ENCODE measurements at regions not wholly inside any gene's neighbourhood (a gene's known extent, or its start where the extent isn't known, plus 50 kb on each side); places are given as distances from the start of the nearest gene placed in this dataset.

DNA sequence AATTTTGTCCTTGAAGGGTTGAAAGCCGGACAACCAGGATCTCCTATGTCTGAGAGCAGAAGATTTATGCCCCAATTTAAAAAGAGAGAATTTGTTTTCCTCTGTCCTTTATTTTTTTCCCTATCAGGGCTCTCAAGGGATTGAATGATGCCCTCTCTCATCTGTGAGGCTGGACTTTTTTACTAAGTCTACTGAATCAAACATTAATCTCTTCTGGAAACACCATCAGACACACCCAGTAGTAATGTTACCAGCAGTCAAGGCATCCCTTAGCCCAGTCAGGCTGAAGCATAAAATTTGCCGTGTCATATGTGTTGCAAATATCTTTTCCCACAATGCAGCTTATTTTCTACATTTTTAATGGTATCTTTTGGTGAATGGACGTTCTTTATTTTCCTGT, 1497.9 kb downstream of the MAT2B start:
- Histone ChIP-seq H3K27ac (ENCODE audit: extremely low read length, insufficient read depth, low read length) (no peak overlapping the region), H3K9ac (ENCODE audit: insufficient read depth, low read depth, low read length) (no peak overlapping the region), H3K36me3 (replicated peaks in 1 of 2; ENCODE audit: control insufficient read depth in 1 of 2, insufficient read depth in 2 of 2, low read length in 2 of 2) (no peaks in the 10 kb centered on the region), H3K4me3 (replicated peaks in 1 of 3; ENCODE audit: insufficient read depth in 1 of 3, low read depth in 2 of 3, low read length in 3 of 3) (no peak overlapping the region), H4K20me1 (ENCODE audit: insufficient read depth, low read length) (no peaks in the 10 kb centered on the region), H3K4me1 (ENCODE audit: insufficient read depth, low read length) (no peaks in the 10 kb centered on the region), H3K9me3 (ENCODE audit: low read length) (peaks cover 65% of the 10 kb centered on the region), H3K4me2 (ENCODE audit: low read depth, low read length) (no peak overlapping the region), H3K79me2 (ENCODE audit: insufficient read depth, low read length) (no peaks in the 10 kb centered on the region), H3K27me3 (ENCODE audit: control insufficient read depth in 1 of 2, insufficient read depth in 2 of 2, low read length in 2 of 2) (no peaks in the 10 kb centered on the region; a peak in 1 of 5 replicates), H2AFZ (ENCODE audit: low read length) (no peak overlapping the region)
- ChIA-PET POLR2A (no interaction called here), CTCF (ENCODE audit: low intra/inter-chr PET ratio, low total read pairs) (no interaction called here)
- BruUV-seq (replicated peaks): no TSS peak
- intact Hi-C loops (cut with micrococcal nuclease; ENCODE audit: unreplicated experiment) (no loop called here), in situ Hi-C loops (cut with HindIII; ENCODE audit: extremely low pct_ligation_motif_present, low pct_unique_long_range_greater_than_20kb) (no loop called here)
- no peak for DNase-seq (ENCODE audit: low spot score)
- 1% methylated on average over 3 of the region's 3 CpGs for WGBS (ENCODE audit: low lambda C conversion rate)
- TF ChIP-seq GTF2F1 (IDR thresholded peaks at IDR 0.05; ENCODE audit: low read length): no peak
- TF ChIP-seq ZFP36L2 (CRISPR knock-in tag; IDR thresholded peaks at IDR 0.05): no peak
- no peak for TF ChIP-seq KDM1A (CRISPR knock-in tag; IDR thresholded peaks at IDR 0.05)
- no peak for TF ChIP-seq ARNTL (CRISPR knock-in tag; IDR thresholded peaks at IDR 0.05)
- no peak for TF ChIP-seq ZNF780A (CRISPR knock-in tag; IDR thresholded peaks at IDR 0.05)
- no peak for TF ChIP-seq ZFP41 (CRISPR knock-in tag; IDR thresholded peaks at IDR 0.05; ENCODE audit: borderline replicate concordance)
- TF ChIP-seq CBFB (CRISPR knock-in tag; IDR thresholded peaks at IDR 0.05): no peak
- TF ChIP-seq HOXA9 (CRISPR knock-in tag; IDR thresholded peaks at IDR 0.05; ENCODE audit: borderline replicate concordance): no peak
- FAIRE-seq: no peak
- ATAC-seq: no peak

DNA sequence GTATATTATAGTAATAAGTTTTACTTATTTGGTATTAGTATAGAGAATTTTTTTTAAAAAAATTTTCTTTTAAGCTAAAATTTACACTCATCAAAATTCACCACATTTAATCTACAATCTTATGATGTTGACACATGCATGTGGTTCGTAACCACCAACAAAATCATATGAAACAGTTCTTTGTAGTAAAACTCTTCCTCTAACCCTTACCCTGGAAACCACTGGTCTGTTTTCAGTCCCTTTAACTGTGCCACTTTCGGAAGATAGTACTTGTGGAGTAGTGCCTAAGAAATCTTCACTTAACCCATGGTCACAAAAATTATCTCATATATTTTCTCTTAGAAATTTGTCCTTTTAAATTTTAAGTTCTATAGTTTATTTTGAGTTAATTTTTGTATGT, 1498.8 kb downstream of the MAT2B start:
- no peak overlapping the region for H3K9ac ChIP-seq (ENCODE audit: insufficient read depth, low read depth, low read length)
- ATAC-seq (no peak), DNase-seq (ENCODE audit: low spot score) (no peak), FAIRE-seq (no peak)
- 1% methylated on average over 2 of the region's 2 CpGs for WGBS (ENCODE audit: low lambda C conversion rate)
- H4K20me1 ChIP-seq (ENCODE audit: insufficient read depth, low read length): no peaks in the 10 kb centered on the region
- no peaks in the 10 kb centered on the region for H3K36me3 ChIP-seq (replicated peaks in 1 of 2; ENCODE audit: control insufficient read depth in 1 of 2, insufficient read depth in 2 of 2, low read length in 2 of 2)
- ChIA-PET POLR2A (no interaction called here), CTCF (ENCODE audit: low intra/inter-chr PET ratio, low total read pairs) (no interaction called here)
- no peaks in the 10 kb centered on the region; a peak in 1 of 5 replicates for H3K27me3 ChIP-seq (ENCODE audit: control insufficient read depth in 1 of 2, insufficient read depth in 2 of 2, low read length in 2 of 2)
- intact Hi-C loops (cut with micrococcal nuclease; ENCODE audit: unreplicated experiment): no loop called here
- no peak overlapping the region for H3K4me3 ChIP-seq (replicated peaks in 1 of 3; ENCODE audit: insufficient read depth in 1 of 3, low read depth in 2 of 3, low read length in 3 of 3)
- peaks cover 59% of the 10 kb centered on the region for H3K9me3 ChIP-seq (ENCODE audit: low read length)
- no TSS peak for BruUV-seq (replicated peaks)
- H3K4me2 ChIP-seq (ENCODE audit: low read depth, low read length): no peak overlapping the region
- in situ Hi-C loops (cut with HindIII; ENCODE audit: extremely low pct_ligation_motif_present, low pct_unique_long_range_greater_than_20kb): no loop called here
- H3K79me2 ChIP-seq (ENCODE audit: insufficient read depth, low read length): no peaks in the 10 kb centered on the region
- H3K4me1 ChIP-seq (ENCODE audit: insufficient read depth, low read length): no peaks in the 10 kb centered on the region
- no peak overlapping the region for H3K27ac ChIP-seq (ENCODE audit: extremely low read length, insufficient read depth, low read length)
- H2AFZ ChIP-seq (ENCODE audit: low read length): no peak overlapping the region
- TF ChIP-seq, protein P1, sequence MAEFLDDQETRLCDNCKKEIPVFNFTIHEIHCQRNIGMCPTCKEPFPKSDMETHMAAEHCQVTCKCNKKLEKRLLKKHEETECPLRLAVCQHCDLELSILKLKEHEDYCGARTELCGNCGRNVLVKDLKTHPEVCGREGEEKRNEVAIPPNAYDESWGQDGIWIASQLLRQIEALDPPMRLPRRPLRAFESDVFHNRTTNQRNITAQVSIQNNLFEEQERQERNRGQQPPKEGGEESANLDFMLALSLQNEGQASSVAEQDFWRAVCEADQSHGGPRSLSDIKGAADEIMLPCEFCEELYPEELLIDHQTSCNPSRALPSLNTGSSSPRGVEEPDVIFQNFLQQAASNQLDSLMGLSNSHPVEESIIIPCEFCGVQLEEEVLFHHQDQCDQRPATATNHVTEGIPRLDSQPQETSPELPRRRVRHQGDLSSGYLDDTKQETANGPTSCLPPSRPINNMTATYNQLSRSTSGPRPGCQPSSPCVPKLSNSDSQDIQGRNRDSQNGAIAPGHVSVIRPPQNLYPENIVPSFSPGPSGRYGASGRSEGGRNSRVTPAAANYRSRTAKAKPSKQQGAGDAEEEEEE (CRISPR knock-in tag; IDR thresholded peaks at IDR 0.05; ENCODE audit: borderline replicate concordance): no peak
- TF ChIP-seq ZNF367 (CRISPR knock-in tag; IDR thresholded peaks at IDR 0.05; ENCODE audit: borderline replicate concordance) (no peak), MEIS1 (CRISPR knock-in tag; IDR thresholded peaks at IDR 0.05; ENCODE audit: borderline replicate concordance) (no peak), GPN1 (CRISPR knock-in tag; IDR thresholded peaks at IDR 0.05; ENCODE audit: borderline replicate concordance) (no peak), SMYD3 (CRISPR knock-in tag; IDR thresholded peaks at IDR 0.05) (no peak), ZNF446 (CRISPR knock-in tag; IDR thresholded peaks at IDR 0.05) (no peak), MXD4 (CRISPR knock-in tag; IDR thresholded peaks at IDR 0.05) (no peak)
- TF ChIP-seq, protein P2, sequence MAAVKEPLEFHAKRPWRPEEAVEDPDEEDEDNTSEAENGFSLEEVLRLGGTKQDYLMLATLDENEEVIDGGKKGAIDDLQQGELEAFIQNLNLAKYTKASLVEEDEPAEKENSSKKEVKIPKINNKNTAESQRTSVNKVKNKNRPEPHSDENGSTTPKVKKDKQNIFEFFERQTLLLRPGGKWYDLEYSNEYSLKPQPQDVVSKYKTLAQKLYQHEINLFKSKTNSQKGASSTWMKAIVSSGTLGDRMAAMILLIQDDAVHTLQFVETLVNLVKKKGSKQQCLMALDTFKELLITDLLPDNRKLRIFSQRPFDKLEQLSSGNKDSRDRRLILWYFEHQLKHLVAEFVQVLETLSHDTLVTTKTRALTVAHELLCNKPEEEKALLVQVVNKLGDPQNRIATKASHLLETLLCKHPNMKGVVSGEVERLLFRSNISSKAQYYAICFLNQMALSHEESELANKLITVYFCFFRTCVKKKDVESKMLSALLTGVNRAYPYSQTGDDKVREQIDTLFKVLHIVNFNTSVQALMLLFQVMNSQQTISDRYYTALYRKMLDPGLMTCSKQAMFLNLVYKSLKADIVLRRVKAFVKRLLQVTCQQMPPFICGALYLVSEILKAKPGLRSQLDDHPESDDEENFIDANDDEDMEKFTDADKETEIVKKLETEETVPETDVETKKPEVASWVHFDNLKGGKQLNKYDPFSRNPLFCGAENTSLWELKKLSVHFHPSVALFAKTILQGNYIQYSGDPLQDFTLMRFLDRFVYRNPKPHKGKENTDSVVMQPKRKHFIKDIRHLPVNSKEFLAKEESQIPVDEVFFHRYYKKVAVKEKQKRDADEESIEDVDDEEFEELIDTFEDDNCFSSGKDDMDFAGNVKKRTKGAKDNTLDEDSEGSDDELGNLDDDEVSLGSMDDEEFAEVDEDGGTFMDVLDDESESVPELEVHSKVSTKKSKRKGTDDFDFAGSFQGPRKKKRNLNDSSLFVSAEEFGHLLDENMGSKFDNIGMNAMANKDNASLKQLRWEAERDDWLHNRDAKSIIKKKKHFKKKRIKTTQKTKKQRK (IDR thresholded peaks at IDR 0.05; ENCODE audit: low read length): no peak
- TF ChIP-seq, protein P3, sequence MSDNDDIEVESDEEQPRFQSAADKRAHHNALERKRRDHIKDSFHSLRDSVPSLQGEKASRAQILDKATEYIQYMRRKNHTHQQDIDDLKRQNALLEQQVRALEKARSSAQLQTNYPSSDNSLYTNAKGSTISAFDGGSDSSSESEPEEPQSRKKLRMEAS (IDR thresholded peaks at IDR 0.05): no peak
